A549 (cell line): ENCODE measurements at regions not wholly inside any gene's neighbourhood (a gene's known extent, or its start where the extent isn't known, plus 50 kb on each side); places are given as distances from the start of the nearest gene placed in this dataset.

ENCODE experiments used
- ATAC-seq, 2 experiments: fragments of 200-7000 bp in 1 of 2; fragments of >200 bp in 1 of 2; cut with Nextera tagmentation in 1 of 2; cut with Tn5 transposase in 1 of 2; 3 replicates each; pipeline versions ENCODE4 v1.8.0 to v1.9.1; 2018 to 2020; ENCODE audit warnings: mild to moderate bottlenecking in 1 of 2, moderate library complexity in 1 of 2
- CTCF ChIA-PET: fragments of 300-600 bp; sonication (Branson Sonifier 250); formaldehyde crosslinking; extraction: SDS; loops from one replicate; lab custom pipeline; 2021; ENCODE audit warnings: antibody characterized with exemption, inconsistent platforms; lab: Yijun Ruan, JAX
- POLR2A ChIA-PET: fragments of 350-600 bp; formaldehyde crosslinking; extraction: SDS; loops from one replicate; lab custom pipeline; 2021; ENCODE audit warnings: antibody characterized with exemption, inconsistent platforms; lab: Yijun Ruan, JAX
- DNase-seq, 2 experiments: peaks; one replicate each; pipeline versions ENCODE4 v3.0.0 to v3.0.0-alpha.2; 2011 to 2016; ENCODE audit warnings: low read depth in 1 of 2, low spot score in 1 of 2
- FAIRE-seq: peaks from 2 replicates; lab custom pipeline; 2011; peaks lifted over from hg19 to GRCh38; lab: Jason Lieb, UNC
- H3K27ac ChIP-seq, 2 experiments: fragments of >200 bp; sonication (Bioruptor Twin); formaldehyde crosslinking; 3 replicates each; pipeline ENCODE4 v1.5.1; 2016 to 2017
- H3K4me1 ChIP-seq: fragments of >200 bp; sonication (Bioruptor Twin); formaldehyde crosslinking; 3 replicates; pipeline ENCODE4 v1.6.1; 2016
- H3K4me2 ChIP-seq: fragments of >200 bp; sonication (Bioruptor Twin); formaldehyde crosslinking; 3 replicates; pipeline ENCODE4 v1.6.1; 2016
- H3K4me3 ChIP-seq: fragments of >200 bp; sonication (Bioruptor Twin); formaldehyde crosslinking; 3 replicates; pipeline ENCODE4 v1.5.1; 2016
- H3K9me3 ChIP-seq: fragments of >200 bp; sonication (Bioruptor Twin); formaldehyde crosslinking; 3 replicates; pipeline ENCODE4 v1.6.1; 2016
- BHLHE40 ChIP-seq: IDR thresholded peaks from 2 replicates; pipeline ENCODE4 v1.6.1; 2012; ENCODE audit warnings: low read depth, low read length, inconsistent platforms
- CBX8 ChIP-seq: fragments of 200-600 bp; sonication (generic); IDR thresholded peaks from 2 replicates; pipeline ENCODE4 v1.6.1; 2016
- EHMT2 ChIP-seq: fragments of 200-600 bp; sonication (generic); IDR thresholded peaks from 2 replicates; pipeline ENCODE4 v1.6.1; 2016; ENCODE audit warnings: antibody characterized with exemption, low read depth, mild to moderate bottlenecking, moderate library complexity
- HEYL ChIP-seq: fragments of 250-450 bp; sonication (Bioruptor Pico); IDR thresholded peaks from 2 replicates; pipeline ENCODE4 v1.8.0; 2021; ENCODE audit warnings: mild to moderate bottlenecking, moderate library complexity
- HOXB13 ChIP-seq: fragments of 250-450 bp; sonication (Bioruptor Pico); IDR thresholded peaks from 2 replicates; pipeline ENCODE4 v1.5.0; 2020; ENCODE audit warnings: low read depth, mild to moderate bottlenecking, moderate library complexity
- MAX ChIP-seq: IDR thresholded peaks from 2 replicates; pipeline ENCODE4 v1.6.1; 2012
- POLR2AphosphoS2 ChIP-seq: conservative IDR thresholded peaks from 2 replicates; pipeline ENCODE4 v1.6.1; 2012; ENCODE audit warnings: low read length, improper control_type of control experiment, inconsistent platforms
- RAD21 ChIP-seq, 2 experiments: fragments of >200 bp in 1 of 2; sonication (Bioruptor Twin) in 1 of 2; formaldehyde crosslinking in 1 of 2; IDR thresholded peaks in 1 of 2; conservative IDR thresholded peaks in 1 of 2; 2 replicates in 1 of 2; 3 replicates in 1 of 2; pipeline ENCODE4 v1.6.1; 2012 to 2018; ENCODE audit warnings: inconsistent platforms in 1 of 2
- RARB ChIP-seq: fragments of 250-450 bp; sonication (Bioruptor Pico); IDR thresholded peaks from 2 replicates; pipeline ENCODE4 v1.8.0; 2021; ENCODE audit warnings: mild to moderate bottlenecking, moderate library complexity
- WGBS: methylation state at CpG from one replicate; pipeline ENCODE4 v1.1.6; 2017; ENCODE audit errors: missing lambda C conversion rate; 5-methylcytosine and 5-hydroxymethylcytosine counted together
- small RNA-seq, 6 experiments: library from RNA; depleted of rRNA; stranded (forward); fragments of <200 nt; gene quantifications; one replicate each; pipeline ENCODE3, GENCODE V24; 2012
- TF ChIP-seq, protein P1 (sequence below): fragments of 250-450 bp; sonication (Bioruptor Pico); IDR thresholded peaks from 2 replicates; pipeline ENCODE4 v1.5.0; 2020; ENCODE audit warnings: low read depth, mild to moderate bottlenecking, moderate library complexity
- TF ChIP-seq, protein P2 (sequence below): fragments of >200 bp; sonication (Bioruptor Twin); formaldehyde crosslinking; IDR thresholded peaks from 3 replicates; pipeline ENCODE4 v1.5.1; 2016

DNA sequence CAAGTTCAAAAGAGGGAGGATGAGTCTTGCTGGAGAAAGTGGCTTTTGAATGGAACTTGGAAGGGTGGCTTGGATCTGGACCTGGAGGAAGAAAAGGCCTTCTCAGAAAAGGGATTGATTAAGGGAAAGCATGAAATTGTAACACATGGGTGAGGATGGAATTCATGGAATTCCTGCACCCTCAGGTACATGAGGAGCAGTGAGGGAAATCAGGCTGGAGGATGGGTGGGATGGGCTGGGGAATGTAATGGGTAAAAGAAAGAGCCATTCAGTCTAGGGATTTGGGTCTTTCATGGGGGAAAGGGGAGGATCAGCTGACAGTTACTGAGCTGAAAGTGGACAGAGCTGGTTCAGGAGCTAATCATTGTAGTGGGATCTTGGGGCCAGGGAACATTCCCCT is 51.2 kb upstream of the HAAO start (continued):
- TF ChIP-seq, protein P1, sequence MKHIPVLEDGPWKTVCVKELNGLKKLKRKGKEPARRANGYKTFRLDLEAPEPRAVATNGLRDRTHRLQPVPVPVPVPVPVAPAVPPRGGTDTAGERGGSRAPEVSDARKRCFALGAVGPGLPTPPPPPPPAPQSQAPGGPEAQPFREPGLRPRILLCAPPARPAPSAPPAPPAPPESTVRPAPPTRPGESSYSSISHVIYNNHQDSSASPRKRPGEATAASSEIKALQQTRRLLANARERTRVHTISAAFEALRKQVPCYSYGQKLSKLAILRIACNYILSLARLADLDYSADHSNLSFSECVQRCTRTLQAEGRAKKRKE (CRISPR knock-in tag): no peak
- TF ChIP-seq EHMT2 (no peak), RARB (CRISPR knock-in tag) (no peak), BHLHE40 (no peak)

DNA sequence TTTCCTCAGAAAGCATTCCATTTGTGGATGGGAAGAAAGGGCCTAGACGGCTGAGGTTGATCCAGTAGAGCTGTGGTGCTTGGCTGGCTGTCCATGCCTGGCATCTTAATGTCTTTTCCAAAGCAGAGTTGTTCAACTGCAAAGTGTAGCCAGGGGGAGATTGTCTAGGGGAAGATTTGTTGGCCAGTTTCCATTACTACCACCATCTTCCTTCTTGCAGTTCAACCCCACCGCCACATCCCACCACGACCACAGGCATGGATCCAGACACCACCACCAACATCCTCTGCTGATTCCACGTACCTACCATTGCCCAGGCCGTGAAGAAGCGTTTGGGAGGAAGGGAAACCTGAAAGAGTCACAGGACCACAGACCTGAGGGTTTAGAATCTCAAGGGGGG is 50.7 kb upstream of the HAAO start:
- no peak for ATAC-seq
- TF ChIP-seq EHMT2 (no peak), RAD21 (conservative IDR thresholded peaks at IDR 0.05 in 1 of 2, IDR thresholded peaks at IDR 0.05 in 1 of 2) (no peak), HOXB13 (CRISPR knock-in tag) (no peak), POLR2AphosphoS2 (no peak)
- TF ChIP-seq, protein P2, sequence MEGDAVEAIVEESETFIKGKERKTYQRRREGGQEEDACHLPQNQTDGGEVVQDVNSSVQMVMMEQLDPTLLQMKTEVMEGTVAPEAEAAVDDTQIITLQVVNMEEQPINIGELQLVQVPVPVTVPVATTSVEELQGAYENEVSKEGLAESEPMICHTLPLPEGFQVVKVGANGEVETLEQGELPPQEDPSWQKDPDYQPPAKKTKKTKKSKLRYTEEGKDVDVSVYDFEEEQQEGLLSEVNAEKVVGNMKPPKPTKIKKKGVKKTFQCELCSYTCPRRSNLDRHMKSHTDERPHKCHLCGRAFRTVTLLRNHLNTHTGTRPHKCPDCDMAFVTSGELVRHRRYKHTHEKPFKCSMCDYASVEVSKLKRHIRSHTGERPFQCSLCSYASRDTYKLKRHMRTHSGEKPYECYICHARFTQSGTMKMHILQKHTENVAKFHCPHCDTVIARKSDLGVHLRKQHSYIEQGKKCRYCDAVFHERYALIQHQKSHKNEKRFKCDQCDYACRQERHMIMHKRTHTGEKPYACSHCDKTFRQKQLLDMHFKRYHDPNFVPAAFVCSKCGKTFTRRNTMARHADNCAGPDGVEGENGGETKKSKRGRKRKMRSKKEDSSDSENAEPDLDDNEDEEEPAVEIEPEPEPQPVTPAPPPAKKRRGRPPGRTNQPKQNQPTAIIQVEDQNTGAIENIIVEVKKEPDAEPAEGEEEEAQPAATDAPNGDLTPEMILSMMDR: no peak
- FAIRE-seq: no peak
- no peaks in the 10 kb centered on the region for H3K4me1 ChIP-seq
- DNase-seq: no peak
- H3K4me3 ChIP-seq: no peak overlapping the region
- ChIA-PET POLR2A (no interaction called here), CTCF (interaction anchor here (3.8 kb wide), 1 partner anchor 14 kb away, joined by 28 read pairs; no protein-coding TSS in a partner anchor)
- no peak overlapping the region for H3K27ac ChIP-seq
- no peaks in the 10 kb centered on the region for H3K9me3 ChIP-seq
- 72% methylated on average over 6 of the region's 6 CpGs for WGBS
- no peak overlapping the region for H3K4me2 ChIP-seq

DNA sequence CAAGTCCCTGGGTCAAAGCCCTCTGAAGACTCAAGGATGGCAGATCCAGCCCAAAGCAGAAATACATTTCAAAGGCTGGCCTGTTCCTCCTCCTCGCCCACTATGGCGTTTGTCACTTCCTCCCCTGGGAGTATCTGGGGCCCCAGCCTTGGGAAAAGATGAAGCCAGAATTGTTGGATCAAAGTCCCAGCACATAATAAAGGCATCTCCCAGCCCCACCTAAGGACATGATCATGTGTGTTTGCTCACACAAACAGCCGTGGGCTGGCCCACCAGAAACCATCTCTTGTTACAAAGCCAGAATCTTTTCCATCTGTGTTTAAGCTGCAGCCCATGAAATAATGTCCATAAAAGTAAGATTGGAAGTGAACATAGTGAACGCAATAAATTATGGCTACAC is 50.1 kb upstream of the HAAO start:
- DNase-seq (no peak), ATAC-seq (no peak)
- POLR2A ChIA-PET: interaction anchor here (0.6 kb wide), 1 partner anchor 436 kb away, joined by 3 read pairs; no protein-coding TSS in a partner anchor
- no peak overlapping the region for H3K4me3 ChIP-seq
- TF ChIP-seq MAX: no peak
- TF ChIP-seq HEYL (CRISPR knock-in tag): no peak
- TF ChIP-seq CBX8: no peak
- TF ChIP-seq, all 56 proteins: peak for 0
- H3K9me3 ChIP-seq: no peaks in the 10 kb centered on the region
- H3K27ac ChIP-seq: no peak overlapping the region
- WGBS: 90% methylated on average over 4 of the region's 4 CpGs
- CTCF ChIA-PET: interaction anchor here (2.1 to 3.8 kb wide), 2 partner anchors 13 to 19 kb away, joined by 4 to 28 read pairs; no protein-coding TSS in a partner anchor
- no peak for FAIRE-seq
- H3K4me1 ChIP-seq: no peaks in the 10 kb centered on the region
- no peak overlapping the region for H3K4me2 ChIP-seq

Small RNA genes lying in the stretch of these regions (small RNA-seq; reads per million reads assigned to genes)
- 0 reads per million in 6 experiments for gene RNU6-242P
